Astrocyte of the hippocampus (primary cell): ENCODE measurements at regions not wholly inside any gene's neighbourhood (a gene's known extent, or its start where the extent isn't known, plus 50 kb on each side); places are given as distances from the start of the nearest gene placed in this dataset.
"Not testable (repeated sequence)": the region's sequence is repeated elsewhere in the genome, so short reads cannot be mapped to it uniquely, and the experiment has no call there.

Experiments used
- DNase-seq: peaks from one replicate; pipeline ENCODE4 v3.0.0; 2011; ENCODE audit warnings: low read depth, low spot score

GRCh38 chr4:173767650-173768049, 237.6 kb upstream of the HAND2 start:
- DNase-seq, result no peak

- no peak for DNase-seq
Measured at GRCh38 chr4:173766171-173766600, 236.2 kb upstream of the HAND2 start.

GRCh38 chr4:173765751-173766150, 235.7 kb upstream of the HAND2 start:
- DNase-seq, result no peak

- DNase-seq, result no peak
Measured at GRCh38 chr4:173763389-173763788, 233.4 kb upstream of the HAND2 start.

- DNase-seq, result no peak
Measured at GRCh38 chr4:173761938-173762337, 231.9 kb upstream of the HAND2 start.

GRCh38 chr4:173761236-173761635, 231.2 kb upstream of the HAND2 start:
- DNase-seq, result no peak

GRCh38 chr4:173758132-173758531, 228.1 kb upstream of the HAND2 start:
- no peak for DNase-seq

GRCh38 chr4:173753408-173753807, 223.4 kb upstream of the HAND2 start:
- DNase-seq, result no peak

- peak; percentile 2 for DNase-seq
Measured at GRCh38 chr4:173752610-173753230, 222.7 kb upstream of the HAND2 start.

- DNase-seq, result no peak
Measured at GRCh38 chr4:173748353-173748752, 218.3 kb upstream of the HAND2 start.

- no peak for DNase-seq
Measured at GRCh38 chr4:173747537-173748257, 217.7 kb upstream of the HAND2 start.

GRCh38 chr4:173746424-173746823, 216.4 kb upstream of the HAND2 start:
- no peak for DNase-seq

GRCh38 chr4:173745765-173746164, 215.7 kb upstream of the HAND2 start:
- no peak for DNase-seq

- no peak for DNase-seq
Measured at GRCh38 chr4:173736840-173737239, 206.8 kb upstream of the HAND2 start.

- no peak for DNase-seq
Measured at GRCh38 chr4:173735585-173735984, 205.6 kb upstream of the HAND2 start.

- DNase-seq, result no peak
Measured at GRCh38 chr4:173735049-173735448, 205.0 kb upstream of the HAND2 start.

- DNase-seq, result no peak
Measured at GRCh38 chr4:173731257-173731656, 201.2 kb upstream of the HAND2 start.

- DNase-seq, result no peak
Measured at GRCh38 chr4:173722075-173722474, 192.0 kb upstream of the HAND2 start.

GRCh38 chr4:173718504-173718903, 188.5 kb upstream of the HAND2 start:
- not testable (repeated sequence) for DNase-seq

GRCh38 chr4:173717581-173717980, 187.6 kb upstream of the HAND2 start:
- DNase-seq, result no peak

GRCh38 chr4:173714456-173714855, 184.4 kb upstream of the HAND2 start:
- no peak for DNase-seq

- DNase-seq, result no peak
Measured at GRCh38 chr4:173713026-173713425, 183.0 kb upstream of the HAND2 start.

GRCh38 chr4:173707658-173708419, 177.8 kb upstream of the HAND2 start:
- no peak for DNase-seq
